NCI-H774 (cell line): ENCODE measurements at regions not wholly inside any gene's neighbourhood (a gene's known extent, or its start where the extent isn't known, plus 50 kb on each side); places are given as distances from the start of the nearest gene placed in this dataset.

Source experiments
- DNase-seq: peaks from one replicate; lab custom pipeline; 2025; lab: John Stamatoyannopoulos, UW

DNA sequence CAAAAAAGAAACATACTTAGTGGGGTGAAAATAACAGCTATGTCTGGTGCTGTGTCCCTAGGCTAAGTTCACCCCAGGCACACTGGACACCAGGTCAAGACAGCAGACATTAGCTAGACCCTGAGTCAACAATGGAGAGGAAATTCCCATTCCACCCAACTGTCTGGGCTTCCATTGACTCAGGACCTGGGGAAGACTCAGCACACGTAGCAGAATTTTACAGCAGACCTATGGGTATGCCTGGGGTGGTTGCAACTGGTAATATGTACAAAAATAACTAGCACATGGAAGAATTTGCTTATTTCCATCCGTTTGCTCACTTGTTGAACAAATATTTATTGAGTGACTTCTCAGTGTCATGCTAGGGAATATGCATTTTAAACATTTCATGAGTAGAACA lies 117.0 kb downstream of the GAS1 start:
- DNase-seq: no peak

DNA sequence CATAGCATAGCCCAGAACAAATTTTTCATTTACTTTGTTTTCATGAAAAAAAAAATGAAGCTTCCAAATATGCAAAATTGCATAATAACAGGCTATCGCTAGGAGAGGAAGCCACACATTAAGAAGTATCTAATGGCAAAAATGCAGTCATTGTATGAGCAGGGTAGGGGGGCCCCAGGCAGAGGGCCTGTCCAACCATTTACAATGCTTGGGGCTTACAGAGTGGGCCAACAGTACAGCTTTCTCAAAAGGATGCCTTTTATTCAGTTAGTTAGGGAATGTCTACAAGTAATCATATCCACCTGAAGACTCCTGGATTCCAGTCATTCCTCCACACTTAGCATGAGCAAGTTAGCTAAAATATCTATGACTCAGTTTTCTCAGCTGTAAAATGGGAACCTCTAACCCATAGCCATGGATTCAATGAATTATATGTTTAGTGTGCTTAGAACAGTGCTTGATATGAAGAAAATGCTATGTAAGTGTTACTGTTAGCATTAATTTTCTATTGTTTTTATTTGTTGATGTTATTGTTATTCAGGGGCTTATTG lies 117.7 kb downstream of the GAS1 start:
- no peak for DNase-seq

DNA sequence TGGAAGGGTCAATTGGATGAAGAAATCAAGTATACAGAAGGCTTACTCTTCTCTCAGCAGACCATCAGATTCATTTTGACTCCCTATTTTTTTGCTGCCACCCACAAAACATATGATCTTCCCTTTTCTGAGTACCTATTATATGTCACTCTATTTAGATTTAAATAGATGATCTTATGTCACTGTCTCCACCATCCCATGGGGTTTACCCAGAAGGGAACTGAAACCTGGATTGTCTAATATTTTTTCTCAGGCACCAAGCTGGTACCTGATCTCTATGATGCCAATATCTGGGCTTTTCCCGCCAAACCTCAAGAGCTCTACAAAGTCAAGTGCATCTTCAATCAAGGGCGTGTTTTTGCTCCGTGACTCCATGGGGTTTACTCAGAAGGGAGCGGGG lies 118.7 kb downstream of the GAS1 start:
- DNase-seq: no peak

DNA sequence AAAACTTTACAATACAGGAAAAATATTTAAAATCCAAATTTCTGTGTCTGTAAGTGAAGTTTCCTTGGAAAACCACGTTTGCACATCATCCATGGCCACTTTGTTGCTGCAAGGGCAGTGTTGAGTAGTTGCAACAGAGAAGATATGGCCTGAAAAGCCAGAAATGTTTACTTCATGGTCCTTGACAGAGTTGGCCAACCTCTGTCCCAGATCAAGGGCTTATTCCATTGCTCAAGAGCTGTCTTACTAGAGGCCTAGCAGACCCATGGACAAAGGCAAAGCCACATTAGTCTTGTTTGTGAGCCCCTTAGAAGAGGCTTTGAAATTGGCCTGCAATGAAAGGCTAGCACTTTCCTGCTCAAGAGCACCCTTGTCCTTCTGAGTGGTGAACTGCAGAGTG lies 119.4 kb downstream of the GAS1 start:
- DNase-seq: no peak

DNA sequence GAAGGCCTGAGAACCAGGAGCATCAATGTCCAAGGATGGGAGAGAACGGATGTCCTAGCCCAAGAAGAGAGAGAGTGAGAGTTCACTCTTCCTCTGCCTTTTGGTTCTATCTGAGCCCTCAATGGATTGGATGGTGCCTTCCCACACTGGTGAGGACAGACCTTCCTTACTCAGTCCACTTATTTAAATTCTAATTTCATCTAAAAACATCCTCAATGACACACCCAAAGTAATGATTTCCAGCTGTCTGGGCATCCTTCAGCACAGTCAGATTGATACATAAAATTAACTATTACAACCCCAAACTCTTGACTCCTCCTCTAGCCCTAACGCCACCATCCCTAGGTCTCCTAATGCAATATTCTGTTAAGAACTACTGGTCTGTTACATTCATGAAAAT lies 122.0 kb downstream of the GAS1 start:
- DNase-seq: no peak

DNA sequence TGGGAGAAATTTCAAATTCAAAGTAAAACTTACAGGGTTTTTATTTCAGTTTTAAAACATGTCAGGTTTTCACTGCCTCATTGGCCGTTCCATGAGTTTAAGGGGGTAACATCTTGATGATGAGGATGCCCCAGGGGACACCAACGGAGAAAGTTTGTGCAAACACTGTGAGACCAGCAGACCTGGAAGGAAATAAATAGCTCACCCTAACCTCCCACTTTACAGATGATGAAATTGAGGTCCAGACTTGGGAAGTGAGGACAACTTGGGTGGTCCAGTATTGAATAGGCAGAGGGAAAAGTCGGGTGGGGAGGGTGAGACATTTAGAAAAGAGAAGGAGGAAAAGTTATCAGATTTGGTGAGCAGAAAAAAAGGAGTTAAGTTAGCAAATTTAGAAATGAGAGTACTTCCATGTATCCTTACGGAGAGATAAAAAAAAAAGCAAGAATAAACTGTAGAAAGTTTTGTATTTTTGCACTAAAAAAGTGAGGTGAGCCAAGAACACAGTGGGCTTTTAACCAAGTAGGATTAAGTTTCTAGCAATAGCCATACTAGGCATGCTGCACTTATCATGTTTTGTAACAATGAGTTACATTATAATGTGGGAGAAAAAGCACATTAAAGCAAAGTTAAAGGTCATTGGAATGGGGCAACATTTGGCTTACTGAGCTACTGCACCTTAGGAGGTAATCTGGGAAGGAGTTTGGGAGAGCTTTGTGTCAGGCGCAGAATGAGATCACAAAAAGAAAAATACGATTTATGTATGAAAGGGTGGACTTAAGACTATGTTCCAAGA lies 125.1 kb downstream of the GAS1 start:
- no peak for DNase-seq

DNA sequence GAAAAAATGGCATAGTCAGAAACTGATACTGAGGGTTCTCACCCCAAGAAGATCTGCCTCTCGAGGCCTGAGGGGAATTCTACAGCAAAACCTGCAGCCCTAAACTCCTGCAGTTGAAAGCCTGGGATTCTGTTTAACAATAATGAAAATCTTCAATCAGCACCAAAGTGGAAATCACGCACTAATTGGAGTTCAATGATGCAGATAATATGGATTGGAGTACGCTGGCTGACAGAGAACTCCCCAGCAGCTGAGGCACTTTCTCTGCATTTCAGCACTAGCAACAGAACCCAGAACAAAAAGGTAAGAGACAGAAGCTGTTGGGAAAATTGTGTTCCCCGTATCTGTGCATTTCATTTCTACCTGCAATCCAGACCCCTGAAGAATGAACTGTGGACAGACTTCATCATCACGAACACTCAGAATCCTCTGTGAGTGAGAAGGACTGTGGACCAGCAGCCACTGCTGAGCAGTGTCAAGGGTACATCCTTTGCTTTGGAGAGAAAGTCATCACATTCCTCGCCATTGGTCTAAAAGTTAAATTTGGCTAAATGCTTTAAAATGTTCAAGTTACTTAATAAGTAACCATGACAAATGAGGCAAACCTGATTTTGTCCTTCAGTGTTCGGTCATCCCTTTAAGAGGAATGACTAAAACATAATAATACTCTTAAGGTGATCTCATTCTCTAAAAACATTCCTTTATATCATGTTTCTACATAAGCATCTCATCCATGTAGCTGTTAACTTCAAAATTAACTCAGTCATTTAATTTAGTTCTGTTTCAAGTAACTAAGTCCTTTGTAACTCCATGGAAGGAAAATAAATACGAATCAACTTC lies 126.1 kb downstream of the GAS1 start:
- DNase-seq: no peak

DNA sequence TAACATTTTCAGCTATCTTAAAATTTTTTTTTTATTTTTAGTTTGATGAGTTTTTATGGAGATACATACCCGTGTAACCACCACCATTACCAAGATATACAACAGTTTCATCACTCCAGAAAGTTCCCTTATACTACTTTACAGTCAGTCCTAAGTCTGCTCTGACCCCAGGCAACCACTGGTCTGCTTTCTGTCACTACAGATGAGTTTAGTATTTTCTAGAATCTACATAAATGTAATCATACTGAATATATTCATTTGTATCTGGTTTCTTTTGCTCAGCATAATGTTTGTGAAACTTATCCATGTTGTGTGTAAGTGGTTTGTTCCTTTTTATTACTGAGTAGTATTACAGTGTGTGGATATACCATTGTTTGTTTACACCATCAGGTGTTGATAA lies 127.8 kb downstream of the GAS1 start:
- no peak for DNase-seq

DNA sequence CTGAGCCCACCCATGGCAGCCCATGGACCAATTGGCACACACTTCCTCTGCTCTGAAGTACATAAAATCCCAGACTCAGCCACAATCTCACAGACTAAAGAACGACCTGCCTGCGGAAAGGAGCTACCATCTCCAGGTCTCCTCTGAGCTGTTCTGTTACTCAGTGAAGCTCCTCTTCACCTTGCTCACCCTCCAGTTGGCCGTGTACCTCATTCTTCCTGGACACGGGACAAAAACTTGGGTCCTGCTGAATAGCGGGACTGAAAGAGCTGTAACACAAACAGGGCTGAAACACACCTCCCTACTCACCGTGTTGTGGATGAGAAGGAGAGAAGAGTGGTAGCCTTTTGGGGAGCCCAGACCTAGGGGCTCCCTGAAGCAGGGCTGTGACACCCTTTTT lies 128.7 kb downstream of the GAS1 start:
- DNase-seq: no peak

DNA sequence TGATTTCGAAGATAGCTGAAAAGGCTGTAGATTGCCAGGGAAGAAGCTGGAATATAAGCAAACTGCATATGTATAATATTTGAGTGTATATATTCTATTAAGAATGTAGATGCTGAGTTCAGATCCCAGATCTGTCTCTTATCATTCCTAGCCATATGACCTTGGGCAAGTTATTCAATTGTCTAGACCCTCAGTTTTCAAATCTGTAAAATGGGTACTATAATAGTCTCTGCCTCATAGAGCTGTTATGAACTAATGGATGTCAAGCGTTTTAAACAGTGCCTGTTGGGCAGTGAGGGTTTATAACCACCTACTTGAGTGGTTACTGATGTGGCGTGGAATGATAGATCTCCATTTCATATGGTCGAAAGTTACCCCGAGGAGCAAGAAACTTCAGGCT lies 130.4 kb downstream of the GAS1 start:
- no peak for DNase-seq

DNA sequence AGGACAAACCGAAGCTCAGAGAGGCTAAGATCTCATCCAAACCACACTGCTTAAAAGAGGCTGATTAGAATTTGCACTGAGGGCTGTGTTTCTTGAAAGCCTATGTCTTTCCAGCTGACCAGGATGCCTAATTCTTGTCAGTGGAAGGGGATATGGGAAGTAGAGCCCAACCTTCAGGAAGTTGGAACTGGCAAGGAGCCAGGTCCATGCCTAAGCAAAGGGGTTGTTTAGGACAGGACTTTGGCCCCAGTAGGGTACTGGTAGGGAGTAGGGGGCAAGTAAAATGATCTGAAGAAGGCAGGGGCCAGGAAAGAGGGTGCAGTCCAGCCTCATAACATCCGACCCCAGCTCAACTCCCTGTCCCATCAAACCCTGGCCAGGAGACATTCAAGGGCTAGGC lies 130.9 kb downstream of the GAS1 start:
- no peak for DNase-seq

DNA sequence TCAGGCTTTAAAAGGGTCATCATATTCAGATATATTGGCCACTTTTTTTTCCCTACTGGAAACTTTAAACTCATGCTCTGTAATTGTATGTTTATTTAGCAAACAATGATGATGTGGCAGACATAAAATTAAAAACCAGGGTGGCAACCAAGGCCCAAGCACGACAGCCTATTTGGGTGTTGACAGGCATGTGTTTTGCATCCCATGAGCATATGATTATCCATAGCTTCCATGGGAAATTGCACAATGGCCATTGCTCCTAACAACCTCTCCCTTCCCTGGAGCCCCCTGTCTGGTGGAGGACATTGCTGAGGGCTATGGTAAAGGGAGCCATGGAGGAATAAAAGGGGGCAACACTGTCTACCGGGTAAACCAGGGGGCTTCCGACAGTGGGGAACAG lies 134.7 kb downstream of the GAS1 start:
- no peak for DNase-seq

DNA sequence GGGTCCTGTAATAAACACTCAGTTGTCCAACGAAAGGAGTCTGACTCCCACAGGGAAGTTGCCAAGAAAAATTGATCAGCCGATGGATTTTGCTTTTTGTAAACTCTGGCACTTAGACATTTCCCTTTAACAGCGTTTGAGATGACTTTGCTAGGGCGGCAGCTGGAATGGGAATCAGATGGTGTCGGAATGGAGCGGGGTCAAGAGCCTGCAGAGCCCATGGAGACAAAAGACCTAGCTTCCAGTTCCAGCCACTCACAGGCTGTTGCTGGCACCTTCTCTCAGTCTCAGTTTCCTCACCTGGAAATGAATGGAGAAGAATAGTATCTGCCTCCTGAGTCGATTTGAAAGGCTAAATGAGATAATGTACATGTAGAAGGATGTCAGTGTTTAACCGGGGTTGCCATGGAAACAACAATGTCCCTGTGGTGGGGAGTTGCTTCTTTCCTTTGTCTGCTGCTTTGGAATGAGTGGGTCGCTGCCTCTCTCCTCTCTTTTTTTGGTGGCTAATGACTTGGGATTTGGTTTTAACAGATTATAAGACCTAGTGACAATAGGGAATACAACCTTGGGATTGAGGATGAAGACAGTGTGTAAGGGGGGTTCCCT lies 137.4 kb downstream of the GAS1 start:
- DNase-seq: no peak

DNA sequence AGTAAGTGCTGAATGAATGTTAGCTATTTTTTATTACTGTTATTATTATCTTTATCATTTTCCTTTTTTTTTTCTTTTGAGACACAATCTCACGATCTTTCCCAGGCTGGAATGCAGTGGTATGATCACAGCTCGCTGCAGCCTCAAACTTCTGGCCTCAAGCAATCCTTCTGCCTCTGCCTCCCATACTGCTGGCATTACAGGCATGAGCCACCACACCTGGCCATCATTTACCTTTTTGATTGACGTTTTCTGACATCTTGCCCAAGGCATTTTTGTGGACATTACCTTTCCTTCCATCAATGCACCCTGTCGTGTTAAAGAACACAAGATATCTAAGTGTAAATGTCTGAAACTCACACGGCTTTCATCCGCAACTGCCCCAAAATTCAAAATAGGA lies 138.2 kb downstream of the GAS1 start:
- no peak for DNase-seq

DNA sequence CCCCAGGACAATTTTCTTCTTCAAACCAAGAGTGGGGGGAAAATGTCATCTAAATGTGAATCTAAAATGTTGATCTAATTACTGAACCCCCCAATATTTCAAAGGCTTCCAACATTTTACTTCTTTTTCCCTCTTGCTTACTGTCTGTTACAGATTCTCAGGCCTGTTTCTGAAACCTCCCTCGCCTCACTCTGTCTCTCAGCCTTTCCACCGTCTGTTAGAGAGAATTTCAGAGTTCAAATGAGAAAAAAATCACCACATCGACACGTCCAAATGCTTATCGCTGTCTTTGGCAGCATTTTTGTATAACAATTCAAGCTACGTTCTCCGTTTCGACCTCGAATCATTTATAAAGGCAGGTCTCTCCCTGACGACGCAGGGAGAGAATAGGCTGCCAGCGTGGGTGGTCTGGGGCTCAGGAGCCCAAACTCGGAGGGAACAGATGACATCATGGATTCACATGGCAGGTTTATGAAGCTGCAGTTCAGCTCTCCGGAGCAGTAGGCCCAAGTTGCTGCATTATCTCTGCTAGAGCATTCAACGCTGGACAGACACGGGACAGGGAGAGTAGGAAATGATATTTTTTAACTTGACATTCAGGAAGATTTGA lies 139.8 kb downstream of the GAS1 start:
- DNase-seq: no peak

DNA sequence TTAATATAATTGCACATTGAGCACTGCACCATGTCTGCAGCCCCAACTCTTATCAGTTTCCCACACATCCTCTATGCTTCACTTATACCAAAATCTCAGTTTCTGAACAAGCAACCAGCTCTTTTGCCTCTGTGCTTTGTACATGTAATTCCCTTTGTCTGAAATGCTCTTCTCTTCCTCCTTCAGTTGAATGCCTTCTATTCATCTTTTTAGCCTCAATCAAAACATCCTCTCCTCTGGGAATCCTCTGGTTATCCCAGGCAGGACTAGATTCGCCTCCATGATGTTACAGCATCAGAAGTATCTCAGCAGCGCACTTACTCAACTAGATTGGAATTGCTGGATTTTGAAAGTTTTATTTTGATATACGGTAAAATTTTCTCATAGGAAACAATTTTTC lies 143.3 kb downstream of the GAS1 start:
- DNase-seq: no peak

DNA sequence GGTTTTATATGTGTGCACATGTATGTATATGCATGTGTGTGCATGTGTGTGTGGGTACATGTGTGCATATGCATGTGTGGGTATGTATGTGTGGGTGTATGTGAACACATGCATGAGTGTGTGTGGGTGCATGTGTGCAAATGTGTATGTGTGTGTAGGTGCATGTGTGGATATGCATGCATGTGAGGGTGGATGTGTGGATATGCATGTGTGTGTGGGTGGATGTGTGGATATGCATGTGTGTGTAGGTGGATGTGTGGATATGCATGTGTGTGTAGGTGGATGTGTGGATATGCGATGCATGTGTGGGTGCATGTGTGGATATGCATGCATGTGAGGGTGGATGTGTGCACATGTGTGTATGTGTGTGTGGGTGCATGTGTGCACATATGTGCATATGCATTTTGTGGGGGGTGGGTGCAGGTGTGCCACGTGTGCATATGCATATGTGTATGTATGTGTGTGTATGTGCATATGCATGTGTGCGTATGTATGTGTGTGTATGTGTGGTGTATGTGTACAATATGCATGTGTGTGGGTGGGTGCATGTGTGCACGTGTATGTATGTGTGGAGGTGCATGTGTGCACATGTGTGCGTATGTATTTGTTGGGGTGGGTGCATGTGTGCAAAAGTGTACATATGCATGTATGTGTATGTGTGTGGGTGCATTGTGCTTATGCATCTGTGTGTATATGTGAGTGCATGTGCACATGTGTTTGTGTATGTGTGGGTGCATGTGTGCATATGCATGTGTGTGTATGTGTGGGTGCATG lies 144.2 kb downstream of the GAS1 start:
- no peak for DNase-seq

DNA sequence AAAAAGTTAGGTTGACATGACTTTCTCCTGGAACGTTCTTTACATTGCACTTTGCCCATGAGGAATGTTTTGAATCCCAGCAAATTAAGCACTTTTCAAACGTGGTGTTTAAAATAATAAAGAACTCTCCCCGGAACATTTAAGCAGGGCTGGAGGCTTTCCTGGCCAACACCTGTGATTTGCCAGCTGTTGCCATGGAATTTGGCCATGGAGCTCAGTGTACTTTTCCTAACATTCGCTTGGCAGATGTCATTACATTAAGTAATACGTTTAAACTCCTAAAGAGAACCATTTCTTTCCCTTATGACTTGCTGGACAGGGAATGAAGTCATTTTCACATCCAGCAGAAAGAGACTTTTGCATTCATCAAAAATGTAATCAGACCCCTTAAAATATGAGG lies 146.1 kb downstream of the GAS1 start:
- DNase-seq: no peak

DNA sequence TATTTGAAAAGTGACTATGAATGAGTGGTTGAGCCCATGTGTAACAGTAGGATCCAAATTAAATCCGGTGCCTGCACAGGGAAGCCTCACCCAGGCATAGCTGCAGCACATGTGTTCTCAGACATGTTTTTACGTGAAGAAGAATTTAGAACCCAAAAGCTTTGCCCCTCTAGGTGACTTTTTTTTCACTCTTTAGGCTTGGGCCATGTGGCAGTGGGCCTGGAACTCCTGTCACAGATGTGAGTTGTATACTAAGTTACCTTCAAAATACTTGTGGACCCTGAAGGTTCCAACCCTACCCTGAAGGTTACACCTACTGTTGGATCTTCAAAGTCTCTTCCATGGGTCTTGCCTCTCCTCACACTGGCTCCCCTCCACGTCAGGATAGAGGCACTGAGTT lies 146.6 kb downstream of the GAS1 start:
- no peak for DNase-seq

DNA sequence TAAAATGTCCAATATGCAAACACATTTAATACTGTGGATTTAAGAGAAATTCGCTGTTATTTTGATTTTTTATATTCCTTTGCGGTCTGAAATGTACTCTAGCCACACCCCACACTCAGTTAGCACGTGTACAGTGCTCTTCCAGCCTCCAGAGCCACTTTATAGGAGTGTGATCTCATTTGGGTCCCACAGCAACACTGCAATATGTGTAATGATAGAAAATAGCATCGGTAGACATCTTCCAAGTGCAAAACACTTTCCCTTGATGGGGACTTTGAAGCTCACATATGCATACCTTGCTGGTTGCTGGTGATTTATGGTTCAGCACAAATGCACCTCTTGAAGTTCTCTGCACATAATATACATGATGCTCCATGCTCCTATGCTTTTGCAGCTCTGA lies 148.3 kb downstream of the GAS1 start:
- no peak for DNase-seq

DNA sequence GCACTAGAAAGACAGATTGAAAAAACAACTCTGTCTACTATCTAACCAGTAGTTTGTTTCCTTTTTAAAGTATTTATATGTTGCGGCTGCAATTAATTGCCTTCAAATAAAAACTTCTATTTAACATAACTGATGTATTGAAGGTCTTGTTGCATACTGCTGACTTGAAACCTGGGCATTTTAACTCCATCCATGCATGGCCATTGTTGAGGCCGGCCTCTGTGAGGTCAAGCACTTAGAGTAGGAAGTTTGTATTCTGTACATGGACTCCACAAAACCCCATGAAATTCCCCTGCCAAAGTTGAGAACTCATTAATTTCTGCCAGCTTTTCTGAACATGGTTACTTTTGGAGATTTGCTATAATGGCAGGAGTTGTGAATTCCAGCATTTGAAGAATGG lies 150.6 kb downstream of the GAS1 start:
- no peak for DNase-seq
